ENCODE measurements at regions not wholly inside any gene's neighbourhood (a gene's known extent, or its start where the extent isn't known, plus 50 kb on each side); places are given as distances from the start of the nearest gene placed in this dataset.

- peaks cover 44% of the 10 kb centered on the region for H3K4me1 Mint-ChIP-seq (ENCODE audit: low read depth)
- no peak for DNase-seq
- no peaks in the 10 kb centered on the region for H3K9me3 Mint-ChIP-seq
- no peaks in the 10 kb centered on the region for H3K36me3 Mint-ChIP-seq (ENCODE audit: low read depth)
- no peak for TF ChIP-seq CTCF (IDR thresholded peaks at IDR 0.05)
- peak overlapping the region; percentile 69; the same call in 1 of the 2 replicates for H3K4me3 Mint-ChIP-seq
- peaks cover 5% of the 10 kb centered on the region; the same call in 1 of the 2 replicates for H3K27me3 Mint-ChIP-seq (ENCODE audit: insufficient read depth)
- H3K27ac Mint-ChIP-seq: peak overlapping the region; percentile 99
Measured at GRCh38 chr7:17233603-17234002, 64.8 kb upstream of the AHR start.

GRCh38 chr7:17234030-17234397, 64.4 kb upstream of the AHR start:
- TF ChIP-seq CTCF (IDR thresholded peaks at IDR 0.05): no peak
- Mint-ChIP-seq H3K4me3 (peak overlapping the region; percentile 69), H3K9me3 (no peaks in the 10 kb centered on the region), H3K4me1 (ENCODE audit: low read depth) (peaks cover 47% of the 10 kb centered on the region), H3K27ac (peak overlapping the region; percentile 99), H3K27me3 (ENCODE audit: insufficient read depth) (peaks cover 5% of the 10 kb centered on the region; the same call in 1 of the 2 replicates), H3K36me3 (ENCODE audit: low read depth) (no peaks in the 10 kb centered on the region)
- peak; percentile 2 for DNase-seq

GRCh38 chr7:17234398-17235031, 63.9 kb upstream of the AHR start:
- Mint-ChIP-seq H3K4me1 (ENCODE audit: low read depth) (peaks cover 52% of the 10 kb centered on the region), H3K27ac (peak overlapping the region; percentile 99)

GRCh38 chr7:17236171-17236570, 62.3 kb upstream of the AHR start:
- H3K27me3 Mint-ChIP-seq (ENCODE audit: insufficient read depth): peaks cover 5% of the 10 kb centered on the region; the same call in 1 of the 2 replicates
- H3K27ac Mint-ChIP-seq: peak overlapping the region; percentile 51
- TF ChIP-seq CTCF (IDR thresholded peaks at IDR 0.05): no peak
- H3K36me3 Mint-ChIP-seq (ENCODE audit: low read depth): no peaks in the 10 kb centered on the region
- H3K9me3 Mint-ChIP-seq: no peaks in the 10 kb centered on the region
- DNase-seq: no peak
- H3K4me3 Mint-ChIP-seq: no peak overlapping the region
- H3K4me1 Mint-ChIP-seq (ENCODE audit: low read depth): peaks cover 61% of the 10 kb centered on the region

More at GRCh38 chr7:17234398-17235031, 63.9 kb upstream of the AHR start:
- peak overlapping the region; percentile 69 for H3K4me3 Mint-ChIP-seq
- H3K9me3 Mint-ChIP-seq: no peaks in the 10 kb centered on the region
- peaks cover 5% of the 10 kb centered on the region; the same call in 1 of the 2 replicates for H3K27me3 Mint-ChIP-seq (ENCODE audit: insufficient read depth)
- no peak for TF ChIP-seq CTCF (IDR thresholded peaks at IDR 0.05)
- DNase-seq: peak; percentile 95
- no peaks in the 10 kb centered on the region for H3K36me3 Mint-ChIP-seq (ENCODE audit: low read depth)

GRCh38 chr7:17236603-17237002, 61.8 kb upstream of the AHR start:
- Mint-ChIP-seq H3K27me3 (ENCODE audit: insufficient read depth) (peaks cover 3% of the 10 kb centered on the region; the same call in 1 of the 2 replicates), H3K4me3 (no peak overlapping the region), H3K9me3 (no peaks in the 10 kb centered on the region), H3K4me1 (ENCODE audit: low read depth) (peaks cover 61% of the 10 kb centered on the region), H3K27ac (no peak overlapping the region), H3K36me3 (ENCODE audit: low read depth) (no peaks in the 10 kb centered on the region)
- no peak for TF ChIP-seq CTCF (IDR thresholded peaks at IDR 0.05)
- no peak for DNase-seq
